Transverse colon (tissue), 3 donors: ENCODE measurements at regions not wholly inside any gene's neighbourhood (a gene's known extent, or its start where the extent isn't known, plus 50 kb on each side); places are given as distances from the start of the nearest gene placed in this dataset.

Experiments used
- POLR2A ChIP-seq: fragments of 450-650 bp; IDR thresholded peaks from one replicate; pipeline ENCODE4 v1.6.1; 2016; ENCODE audit warnings: antibody characterized with exemption, mild to moderate bottlenecking, moderate library complexity
- TF ChIP-seq, protein P1 (sequence below), 5 experiments: fragments of 200-600 bp in 3 of 5; fragments of 450-650 bp in 2 of 5; sonication (generic) in 3 of 5; IDR thresholded peaks; 1 replicate in 2 of 5; 2 replicates in 3 of 5; pipeline ENCODE4 v1.5.1; 2016 to 2017; ENCODE audit warnings: antibody characterized with exemption in 5 of 5, inconsistent platforms in 3 of 5, mild to moderate bottlenecking in 2 of 5, moderate library complexity in 1 of 5

DNA sequence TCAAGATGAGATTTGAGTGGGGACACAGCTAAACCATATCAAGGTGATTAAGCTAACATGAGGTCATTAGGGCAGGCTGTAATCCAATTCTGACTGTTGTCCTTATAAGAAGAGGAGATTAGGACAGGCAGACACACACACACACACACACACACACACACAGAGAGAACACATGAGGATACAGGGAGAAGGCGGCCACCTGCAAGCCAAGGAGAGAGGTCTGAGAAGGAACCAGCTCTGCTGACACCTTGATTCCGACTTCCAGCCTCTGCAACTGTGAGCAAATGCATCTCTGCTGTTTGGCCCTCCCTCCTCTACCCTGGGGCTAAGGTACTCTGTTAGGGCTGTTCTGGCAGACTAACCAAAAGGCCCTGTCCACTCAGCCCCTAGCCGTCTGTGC lies 112.5 kb upstream of the GSC start:
- TF ChIP-seq, protein P1, sequence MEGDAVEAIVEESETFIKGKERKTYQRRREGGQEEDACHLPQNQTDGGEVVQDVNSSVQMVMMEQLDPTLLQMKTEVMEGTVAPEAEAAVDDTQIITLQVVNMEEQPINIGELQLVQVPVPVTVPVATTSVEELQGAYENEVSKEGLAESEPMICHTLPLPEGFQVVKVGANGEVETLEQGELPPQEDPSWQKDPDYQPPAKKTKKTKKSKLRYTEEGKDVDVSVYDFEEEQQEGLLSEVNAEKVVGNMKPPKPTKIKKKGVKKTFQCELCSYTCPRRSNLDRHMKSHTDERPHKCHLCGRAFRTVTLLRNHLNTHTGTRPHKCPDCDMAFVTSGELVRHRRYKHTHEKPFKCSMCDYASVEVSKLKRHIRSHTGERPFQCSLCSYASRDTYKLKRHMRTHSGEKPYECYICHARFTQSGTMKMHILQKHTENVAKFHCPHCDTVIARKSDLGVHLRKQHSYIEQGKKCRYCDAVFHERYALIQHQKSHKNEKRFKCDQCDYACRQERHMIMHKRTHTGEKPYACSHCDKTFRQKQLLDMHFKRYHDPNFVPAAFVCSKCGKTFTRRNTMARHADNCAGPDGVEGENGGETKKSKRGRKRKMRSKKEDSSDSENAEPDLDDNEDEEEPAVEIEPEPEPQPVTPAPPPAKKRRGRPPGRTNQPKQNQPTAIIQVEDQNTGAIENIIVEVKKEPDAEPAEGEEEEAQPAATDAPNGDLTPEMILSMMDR (IDR thresholded peaks at IDR 0.05), result no peak
- TF ChIP-seq POLR2A, result no peak
